ENCODE measurements at regions not wholly inside any gene's neighbourhood (a gene's known extent, or its start where the extent isn't known, plus 50 kb on each side); places are given as distances from the start of the nearest gene placed in this dataset.
A peak's percentile ranks its signal among the peaks of the same experiment; 100 is the strongest.
"Not testable (repeated sequence)": the region's sequence is repeated elsewhere in the genome, so short reads cannot be mapped to it uniquely, and the experiment has no call there.

DNA sequence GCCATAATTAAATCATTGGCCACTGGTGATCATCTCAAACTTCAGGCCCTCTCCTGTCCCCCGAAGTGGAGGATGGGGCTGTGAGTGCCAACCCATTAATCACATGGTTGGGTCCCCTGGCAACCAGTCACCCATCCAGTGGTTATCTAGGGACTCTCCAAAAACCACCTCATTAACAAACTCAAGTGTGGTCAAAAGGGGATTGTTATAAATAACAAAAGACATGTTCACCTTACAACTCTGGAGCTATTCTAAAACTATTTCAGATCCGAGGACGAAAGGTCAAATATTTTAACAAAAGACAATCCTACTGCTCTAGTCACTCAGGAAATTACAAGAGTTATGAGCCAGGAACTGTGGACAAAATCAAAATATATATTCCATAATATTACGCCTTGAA lies 60.0 kb upstream of the PRNP start:
- no peak overlapping the region for H3K27ac ChIP-seq
- H3K4me1 ChIP-seq: no peaks in the 10 kb centered on the region
- intact Hi-C loops (cut with DNase I): no loop called here
- no peak overlapping the region for H3K4me3 ChIP-seq
- H3K9me3 ChIP-seq: no peaks in the 10 kb centered on the region
- H3K27me3 ChIP-seq: no peaks in the 10 kb centered on the region
- ATAC-seq (no peak), DNase-seq (no peak)
- H3K36me3 ChIP-seq: no peaks in the 10 kb centered on the region
- 54% methylated on average over 4 of the region's 4 CpGs for WGBS (ENCODE audit: insufficient coverage, low coverage, low lambda C conversion rate, missing lambda C conversion rate)
- TF ChIP-seq, protein P1, sequence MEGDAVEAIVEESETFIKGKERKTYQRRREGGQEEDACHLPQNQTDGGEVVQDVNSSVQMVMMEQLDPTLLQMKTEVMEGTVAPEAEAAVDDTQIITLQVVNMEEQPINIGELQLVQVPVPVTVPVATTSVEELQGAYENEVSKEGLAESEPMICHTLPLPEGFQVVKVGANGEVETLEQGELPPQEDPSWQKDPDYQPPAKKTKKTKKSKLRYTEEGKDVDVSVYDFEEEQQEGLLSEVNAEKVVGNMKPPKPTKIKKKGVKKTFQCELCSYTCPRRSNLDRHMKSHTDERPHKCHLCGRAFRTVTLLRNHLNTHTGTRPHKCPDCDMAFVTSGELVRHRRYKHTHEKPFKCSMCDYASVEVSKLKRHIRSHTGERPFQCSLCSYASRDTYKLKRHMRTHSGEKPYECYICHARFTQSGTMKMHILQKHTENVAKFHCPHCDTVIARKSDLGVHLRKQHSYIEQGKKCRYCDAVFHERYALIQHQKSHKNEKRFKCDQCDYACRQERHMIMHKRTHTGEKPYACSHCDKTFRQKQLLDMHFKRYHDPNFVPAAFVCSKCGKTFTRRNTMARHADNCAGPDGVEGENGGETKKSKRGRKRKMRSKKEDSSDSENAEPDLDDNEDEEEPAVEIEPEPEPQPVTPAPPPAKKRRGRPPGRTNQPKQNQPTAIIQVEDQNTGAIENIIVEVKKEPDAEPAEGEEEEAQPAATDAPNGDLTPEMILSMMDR (IDR thresholded peaks at IDR 0.05): no peak
- no peak for TF ChIP-seq POLR2A (IDR thresholded peaks at IDR 0.05)

GRCh38 chr20:4625687-4626086 lies 60.6 kb upstream of the PRNP start:
- no peak for DNase-seq
- Histone ChIP-seq H3K27me3 (no peaks in the 10 kb centered on the region), H3K4me1 (no peaks in the 10 kb centered on the region), H3K27ac (no peak overlapping the region), H3K4me3 (no peak overlapping the region), H3K36me3 (no peaks in the 10 kb centered on the region), H3K9me3 (no peaks in the 10 kb centered on the region)
- intact Hi-C loops (cut with DNase I): no loop called here
- no peak for ATAC-seq
- 81% methylated on average over 5 of the region's 5 CpGs for WGBS (ENCODE audit: insufficient coverage, low coverage, low lambda C conversion rate, missing lambda C conversion rate)
- TF ChIP-seq POLR2A (IDR thresholded peaks at IDR 0.05): no peak
- TF ChIP-seq, protein P1 (IDR thresholded peaks at IDR 0.05): no peak

- 80% methylated on average over 1 of the region's 11 CpGs for WGBS (ENCODE audit: insufficient coverage, low coverage, low lambda C conversion rate, missing lambda C conversion rate)
Measured at GRCh38 chr20:4624675-4625336, 61.5 kb upstream of the PRNP start.

GRCh38 chr20:4619144-4619543 lies 67.1 kb upstream of the PRNP start:
- H3K36me3 ChIP-seq, H3K4me3 ChIP-seq, H3K4me1 ChIP-seq: not testable (repeated sequence)

More at GRCh38 chr20:4624675-4625336, 61.5 kb upstream of the PRNP start:
- DNase-seq: peak in 1 of 3 donors; percentile 27
- H3K27me3 ChIP-seq; ATAC-seq; H3K4me3 ChIP-seq; H3K9me3 ChIP-seq; H3K27ac ChIP-seq; H3K36me3 ChIP-seq; H3K4me1 ChIP-seq; intact Hi-C loops (cut with DNase I): not testable (repeated sequence)

GRCh38 chr20:4617484-4617883 lies 68.8 kb upstream of the PRNP start:
- no peaks in the 10 kb centered on the region for H3K36me3 ChIP-seq
- DNase-seq: no peak
- TF ChIP-seq, protein P1 (IDR thresholded peaks at IDR 0.05): no peak
- TF ChIP-seq POLR2A (IDR thresholded peaks at IDR 0.05): no peak
- H3K27ac ChIP-seq: no peak overlapping the region
- no peaks in the 10 kb centered on the region for H3K27me3 ChIP-seq
- ATAC-seq: no peak
- no peak overlapping the region for H3K4me3 ChIP-seq
- 61% methylated on average over 6 of the region's 6 CpGs for WGBS (ENCODE audit: insufficient coverage, low coverage, low lambda C conversion rate, missing lambda C conversion rate)
- no peaks in the 10 kb centered on the region for H3K4me1 ChIP-seq
- intact Hi-C loops (cut with DNase I): no loop called here
- no peaks in the 10 kb centered on the region for H3K9me3 ChIP-seq

More at GRCh38 chr20:4619144-4619543, 67.1 kb upstream of the PRNP start:
- H3K27me3 ChIP-seq; intact Hi-C loops (cut with DNase I); H3K27ac ChIP-seq; DNase-seq; ATAC-seq; H3K9me3 ChIP-seq: not testable (repeated sequence)
- WGBS (ENCODE audit: insufficient coverage, low coverage, low lambda C conversion rate, missing lambda C conversion rate): 84% methylated on average over 4 of the region's 4 CpGs

All from right lobe of liver (tissue), 6 donors.